GM21825 (cell line): ENCODE measurements at regions not wholly inside any gene's neighbourhood (a gene's known extent, or its start where the extent isn't known, plus 50 kb on each side); places are given as distances from the start of the nearest gene placed in this dataset.

Experiments
- ATAC-seq: cut with Tn5 transposase; IDR thresholded peaks from one replicate; pipeline ENCODE4 v1.9.1; 2021; ENCODE audit warnings: mild to moderate bottlenecking, moderate library complexity; ENCODE audit not compliant: unreplicated experiment

DNA sequence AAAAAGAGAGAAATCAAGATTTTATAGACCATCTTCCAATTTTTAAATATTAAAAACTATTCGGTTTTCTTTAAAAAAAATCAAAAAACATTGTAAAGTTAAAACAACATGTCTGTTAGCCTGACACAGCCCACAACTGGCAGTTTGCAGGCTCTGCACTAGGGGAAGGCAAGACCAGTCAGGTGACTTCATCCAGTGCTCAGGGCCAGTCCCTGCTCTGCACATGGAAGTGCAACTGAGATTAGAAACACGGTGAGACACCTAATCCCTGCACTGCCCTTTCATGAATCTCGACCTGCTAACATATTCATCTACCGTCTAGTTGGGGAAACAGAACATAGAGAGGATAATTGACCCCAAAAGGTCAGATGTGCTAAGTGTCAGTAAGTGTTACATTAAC is 135.2 kb downstream of the BARD1 start:
- ATAC-seq = peak; percentile 79

DNA sequence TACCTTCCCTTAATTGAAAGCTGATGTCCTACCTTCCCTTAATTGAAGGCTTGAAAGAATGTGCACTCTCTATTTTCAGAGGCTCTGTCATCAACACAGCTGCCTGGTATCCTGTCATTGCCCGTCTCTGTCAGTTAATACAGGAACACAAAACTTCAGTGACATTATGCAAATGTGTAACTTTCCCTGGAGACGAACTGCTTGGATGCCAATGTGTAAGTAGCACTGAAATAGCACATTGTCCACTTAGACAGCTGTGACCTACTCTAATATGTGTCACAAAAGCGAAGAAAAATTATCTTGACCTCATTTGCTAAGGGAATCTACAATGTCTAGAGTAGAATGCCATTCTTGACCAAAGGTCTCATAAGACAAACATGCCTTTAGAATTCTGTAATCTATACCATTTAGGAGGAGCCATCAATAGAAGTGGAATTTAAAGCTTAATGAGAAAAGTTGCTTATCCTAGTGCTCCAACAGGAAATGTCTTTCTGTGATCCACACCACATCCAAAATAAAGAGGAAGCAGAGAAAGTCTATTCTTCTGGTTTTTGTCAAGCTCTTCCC is 138.1 kb downstream of the BARD1 start:
- no peak for ATAC-seq

DNA sequence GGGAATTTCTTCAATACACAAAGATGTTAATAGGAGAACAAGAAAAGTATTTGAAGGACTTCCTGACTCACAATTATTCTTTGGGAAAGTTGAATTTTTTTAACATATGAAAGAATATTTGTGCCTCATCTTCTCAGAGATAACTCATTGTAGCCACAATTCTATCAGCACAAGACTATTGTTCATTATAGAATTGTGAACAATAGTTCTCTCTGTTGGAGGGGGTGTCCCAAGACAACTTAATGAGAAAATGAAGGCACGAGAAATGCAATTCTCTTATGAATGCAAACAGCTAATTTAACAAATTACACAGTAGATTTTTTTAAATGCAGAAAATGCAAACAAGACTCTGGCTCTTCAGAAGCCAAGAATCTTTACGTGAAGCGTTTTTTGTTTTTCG is 157.0 kb downstream of the BARD1 start:
- ATAC-seq = no peak

GRCh38 chr2:214651451-214651850 is 158.0 kb downstream of the BARD1 start:
- ATAC-seq = no peak

GRCh38 chr2:214649440-214650205 is 159.9 kb downstream of the BARD1 start:
- ATAC-seq = no peak

- no peak for ATAC-seq
These were observed 161.0 kb downstream of the BARD1 start for GRCh38 chr2:214648520-214648919.

- ATAC-seq = no peak
These were observed 178.1 kb downstream of the BARD1 start for GRCh38 chr2:214631406-214631805.

DNA sequence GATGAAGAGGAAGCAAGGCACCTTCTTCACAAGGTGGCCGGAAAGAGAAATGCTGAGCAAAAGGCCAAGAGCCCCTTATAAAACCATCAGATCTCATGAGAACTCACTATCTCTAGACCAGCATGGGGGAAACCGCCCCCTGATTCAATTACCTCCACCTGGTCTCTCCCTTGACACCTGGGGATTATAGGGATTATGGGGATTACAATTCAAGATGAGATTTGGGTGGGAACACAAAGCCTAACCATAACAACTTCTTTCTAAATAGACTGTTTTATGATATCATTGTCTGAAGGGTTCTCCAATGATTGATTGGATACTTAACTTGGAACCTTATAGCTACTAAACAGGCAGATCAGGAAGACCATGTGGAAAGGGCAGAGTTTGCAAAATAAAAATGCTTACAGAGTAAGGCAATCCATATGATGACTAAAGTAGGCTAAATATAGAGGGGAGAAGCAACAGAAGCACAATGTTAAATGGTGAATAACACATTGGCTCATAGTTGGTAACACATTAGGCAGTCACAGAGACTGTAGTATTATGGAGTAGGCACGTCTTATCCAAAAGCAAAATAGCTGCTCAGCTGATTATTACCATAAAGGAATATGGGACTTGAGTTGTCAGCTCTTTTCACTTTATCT is 179.0 kb downstream of the BARD1 start:
- no peak for ATAC-seq

DNA sequence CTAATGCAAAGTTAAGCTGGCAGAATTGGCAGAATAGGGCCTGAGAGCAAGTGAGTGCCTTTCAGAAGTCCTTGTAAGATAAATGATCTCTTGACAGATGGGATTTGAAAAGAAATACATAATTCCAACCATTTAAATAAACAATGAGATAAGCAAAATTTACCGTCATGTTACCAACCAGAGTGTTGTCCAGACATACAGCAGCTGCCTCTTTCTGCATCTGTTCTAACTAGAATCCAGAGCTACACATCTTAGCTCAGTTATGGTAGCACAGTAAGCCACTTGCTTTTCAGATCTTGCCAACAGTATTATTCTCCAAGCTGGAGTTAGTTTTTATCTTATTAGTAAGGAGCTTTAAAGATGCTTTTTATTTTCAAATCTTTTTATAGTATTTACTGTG is 179.6 kb downstream of the BARD1 start:
- no peak for ATAC-seq
